Stimulated activated naive CD8-positive, alpha-beta T cell treated with anti-CD3 and anti-CD28 coated beads, Interleukin-15, Interleukin-2, amounts not matched to agents 100 ng/mL and 50 ng/mL, for 24 hours (primary cell): ENCODE measurements at regions not wholly inside any gene's neighbourhood (a gene's known extent, or its start where the extent isn't known, plus 50 kb on each side); places are given as distances from the start of the nearest gene placed in this dataset.
"Not testable (repeated sequence)": the region's sequence is repeated elsewhere in the genome, so short reads cannot be mapped to it uniquely, and the experiment has no call there.

ENCODE experiments used
- H3K27ac Mint-ChIP-seq: one replicate; pipeline ENCODE4 v1.8.0; 2021; ENCODE audit warnings: mild to moderate bottlenecking, mixed read lengths
- H3K27me3 Mint-ChIP-seq: one replicate; pipeline ENCODE4 v1.8.0; 2021; ENCODE audit warnings: mixed read lengths
- H3K36me3 Mint-ChIP-seq: one replicate; pipeline ENCODE4 v1.8.0; 2021; ENCODE audit warnings: low read depth, mixed read lengths
- H3K4me1 Mint-ChIP-seq: one replicate; pipeline ENCODE4 v1.8.0; 2021; ENCODE audit warnings: low read depth, mixed read lengths
- H3K4me3 Mint-ChIP-seq: one replicate; pipeline ENCODE4 v1.8.0; 2021; ENCODE audit warnings: mild to moderate bottlenecking, mixed read lengths
- H3K9me3 Mint-ChIP-seq: one replicate; pipeline ENCODE4 v1.8.0; 2021; ENCODE audit warnings: mixed read lengths

DNA sequence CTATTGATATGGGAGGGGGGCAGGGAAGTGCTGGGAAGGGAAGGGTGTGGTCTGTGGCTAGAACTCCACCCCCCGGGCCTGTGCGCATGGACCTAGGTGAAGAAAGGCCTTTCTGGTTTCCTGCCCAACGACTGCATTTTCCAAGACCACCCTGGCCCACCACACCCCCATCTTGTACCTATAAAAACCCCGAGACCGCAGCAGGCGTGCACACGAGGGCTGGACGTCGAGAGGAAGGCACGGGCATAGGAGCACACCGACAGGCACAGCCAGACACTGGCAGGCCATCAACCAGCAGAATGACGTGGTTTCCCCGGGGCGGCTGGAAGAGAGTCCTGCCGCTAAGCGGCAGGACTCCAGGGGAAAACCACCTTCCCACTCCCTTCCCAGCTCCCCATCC, 981.1 kb downstream of the PCDH7 start:
- peaks cover 9% of the 10 kb centered on the region for H3K9me3 Mint-ChIP-seq
- H3K27me3 Mint-ChIP-seq, result no peaks in the 10 kb centered on the region
- no peak overlapping the region for H3K4me3 Mint-ChIP-seq
- no peak overlapping the region for H3K27ac Mint-ChIP-seq
- H3K4me1 Mint-ChIP-seq, result no peaks in the 10 kb centered on the region
- no peaks in the 10 kb centered on the region for H3K36me3 Mint-ChIP-seq

DNA sequence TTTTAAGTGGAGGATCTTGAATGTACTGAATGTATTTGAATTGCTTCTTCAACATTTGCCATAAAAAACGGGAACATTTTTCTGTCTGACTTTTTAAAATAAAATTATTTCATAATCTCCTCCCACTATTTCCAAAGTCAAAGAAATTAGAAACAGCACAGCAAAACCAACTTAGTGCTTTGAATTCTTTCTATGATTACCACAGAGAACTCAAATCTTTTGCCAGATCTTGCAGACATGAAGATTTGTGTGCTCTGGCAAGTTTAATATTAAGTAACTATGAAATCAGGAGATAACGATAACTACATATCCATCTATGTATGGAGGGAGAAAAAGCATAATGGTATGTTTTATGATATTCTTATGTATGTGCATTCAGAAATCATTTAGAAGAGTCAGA, 982.2 kb downstream of the PCDH7 start:
- Mint-ChIP-seq H3K4me3 (no peak overlapping the region), H3K9me3 (peaks cover 13% of the 10 kb centered on the region), H3K36me3 (no peaks in the 10 kb centered on the region), H3K4me1 (no peaks in the 10 kb centered on the region), H3K27ac (no peak overlapping the region), H3K27me3 (no peaks in the 10 kb centered on the region)

DNA sequence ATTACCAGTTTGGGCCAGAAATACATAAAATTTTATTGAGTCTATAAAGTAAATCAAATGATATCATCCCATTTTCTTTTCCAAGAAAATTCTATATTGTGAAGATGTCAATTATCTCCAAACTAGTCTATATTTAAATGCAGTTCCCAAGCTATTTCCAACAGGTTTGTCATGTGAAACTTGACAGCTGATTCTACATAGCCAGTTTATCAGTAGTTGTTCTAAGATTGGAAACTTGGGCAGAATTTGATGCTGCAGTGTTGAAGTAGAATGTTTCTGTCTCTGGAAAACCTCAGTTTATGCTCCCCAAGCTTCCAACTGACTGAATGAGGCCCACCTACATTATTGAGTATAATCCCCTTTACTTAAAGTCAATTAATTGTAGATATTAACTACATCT, 994.1 kb downstream of the PCDH7 start:
- no peak overlapping the region for H3K4me3 Mint-ChIP-seq
- no peaks in the 10 kb centered on the region for H3K36me3 Mint-ChIP-seq
- H3K27ac Mint-ChIP-seq, result no peak overlapping the region
- H3K27me3 Mint-ChIP-seq, result no peaks in the 10 kb centered on the region
- H3K4me1 Mint-ChIP-seq, result no peaks in the 10 kb centered on the region
- peaks cover 18% of the 10 kb centered on the region for H3K9me3 Mint-ChIP-seq

DNA sequence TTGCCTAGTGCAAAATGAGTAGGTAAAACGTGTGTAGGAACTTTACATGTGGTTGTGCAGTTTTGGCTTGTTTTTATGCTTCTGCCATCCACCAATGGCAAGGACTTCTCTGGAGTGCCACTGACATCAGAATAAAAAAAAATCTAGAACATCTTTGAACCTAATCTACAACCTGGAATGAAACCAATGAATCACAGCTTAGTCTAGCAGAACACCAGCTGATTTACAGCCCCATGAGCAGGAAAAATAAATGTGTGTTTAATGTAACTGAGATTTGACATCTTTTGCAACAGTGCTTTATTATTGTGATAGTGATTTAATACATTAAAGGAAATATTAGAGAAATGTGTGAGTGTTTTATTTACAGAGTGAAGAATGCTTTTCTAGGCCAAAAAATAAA, 995.1 kb downstream of the PCDH7 start:
- Mint-ChIP-seq H3K27me3 (no peaks in the 10 kb centered on the region), H3K27ac (no peak overlapping the region), H3K36me3 (no peaks in the 10 kb centered on the region), H3K9me3 (peaks cover 16% of the 10 kb centered on the region), H3K4me1 (no peaks in the 10 kb centered on the region), H3K4me3 (no peak overlapping the region)

DNA sequence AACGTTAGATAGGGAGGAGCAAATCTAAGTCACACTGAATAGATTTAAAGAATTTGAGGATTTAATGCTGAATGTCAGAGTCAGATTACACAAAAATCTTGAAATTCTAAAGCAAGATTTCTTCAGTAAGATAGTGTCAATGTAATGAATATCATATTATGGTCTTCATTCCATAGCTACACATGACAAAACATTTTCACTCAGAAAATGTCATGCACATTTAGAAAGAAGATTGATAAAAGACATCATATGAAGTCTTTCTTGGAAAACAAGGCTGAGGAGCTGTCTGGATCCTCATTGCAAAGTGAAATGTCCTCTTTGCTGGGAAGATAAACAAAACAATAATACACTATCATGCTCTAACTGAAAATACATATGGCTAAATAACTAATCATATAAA, 1006.9 kb downstream of the PCDH7 start:
- Mint-ChIP-seq H3K9me3 (no peaks in the 10 kb centered on the region), H3K27ac (no peak overlapping the region), H3K27me3 (no peaks in the 10 kb centered on the region), H3K36me3 (no peaks in the 10 kb centered on the region), H3K4me3 (no peak overlapping the region), H3K4me1 (no peaks in the 10 kb centered on the region)

DNA sequence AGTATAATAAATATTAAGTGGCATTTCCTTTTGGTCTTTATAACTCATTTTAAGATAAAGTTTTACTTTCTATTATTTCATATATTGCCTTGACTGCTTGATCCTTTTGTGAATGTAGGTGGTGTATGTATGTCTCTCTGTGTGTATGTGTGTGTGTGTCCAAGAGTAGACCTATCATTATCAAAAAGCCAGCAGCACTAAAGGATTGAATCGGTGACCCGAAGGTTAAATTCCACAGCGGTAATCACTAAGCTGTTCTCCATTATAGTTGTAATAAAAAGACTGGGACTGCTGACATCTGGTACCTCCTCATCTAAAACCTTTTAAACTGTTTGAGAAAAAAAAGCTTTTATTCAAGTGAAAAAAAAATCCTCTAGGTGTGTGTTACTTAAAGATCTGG, 1014.8 kb downstream of the PCDH7 start:
- H3K27me3 Mint-ChIP-seq, result no peaks in the 10 kb centered on the region
- no peaks in the 10 kb centered on the region for H3K4me1 Mint-ChIP-seq
- H3K4me3 Mint-ChIP-seq, result no peak overlapping the region
- no peak overlapping the region for H3K27ac Mint-ChIP-seq
- no peaks in the 10 kb centered on the region for H3K36me3 Mint-ChIP-seq
- H3K9me3 Mint-ChIP-seq, result peaks cover 4% of the 10 kb centered on the region

DNA sequence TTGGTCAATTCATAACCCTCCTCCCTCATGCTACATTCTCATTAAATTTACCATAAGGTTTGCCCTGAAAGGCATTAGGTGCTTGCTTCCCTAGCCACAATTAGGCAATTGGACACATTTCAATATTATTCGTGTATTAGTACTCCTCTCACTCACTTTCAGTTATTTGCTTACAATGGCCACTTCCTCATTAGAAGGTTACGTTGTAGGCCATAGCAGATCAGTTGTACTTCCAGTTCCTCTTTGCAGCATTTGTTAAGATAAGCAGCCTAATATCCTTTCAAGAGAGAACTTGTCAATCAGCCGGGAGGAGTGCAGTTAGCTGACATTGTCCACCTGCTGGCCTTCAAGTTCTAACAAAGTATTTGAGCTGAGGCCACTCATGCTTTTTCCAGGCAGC, 1017.2 kb downstream of the PCDH7 start:
- peaks cover 3% of the 10 kb centered on the region for H3K9me3 Mint-ChIP-seq

DNA sequence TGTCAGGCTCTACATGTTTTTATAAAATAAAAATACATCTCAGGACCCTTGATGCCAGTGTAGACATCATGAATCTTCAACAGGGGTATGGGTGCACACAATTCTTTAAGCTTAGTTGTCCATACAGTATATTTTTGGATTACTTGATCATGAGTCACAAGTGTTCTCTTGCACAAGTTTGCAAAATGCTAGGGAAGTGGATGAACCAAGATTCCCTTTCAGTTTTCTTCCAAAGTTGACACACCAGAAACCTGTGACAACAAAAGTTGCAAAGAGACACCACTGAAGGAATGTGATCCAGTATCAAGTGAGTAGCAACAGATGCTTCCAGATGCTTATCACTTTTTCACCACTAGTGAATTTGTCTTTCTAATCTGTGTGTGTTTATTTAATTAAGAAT, 1021.2 kb downstream of the PCDH7 start:
- H3K4me1 Mint-ChIP-seq, result no peaks in the 10 kb centered on the region
- no peak overlapping the region for H3K27ac Mint-ChIP-seq
- no peaks in the 10 kb centered on the region for H3K9me3 Mint-ChIP-seq
- H3K4me3 Mint-ChIP-seq, result no peak overlapping the region
- no peaks in the 10 kb centered on the region for H3K27me3 Mint-ChIP-seq
- H3K36me3 Mint-ChIP-seq, result no peaks in the 10 kb centered on the region

More for the DNA sequence above, 1017.2 kb downstream of the PCDH7 start:
- Mint-ChIP-seq H3K36me3 (no peaks in the 10 kb centered on the region), H3K4me3 (no peak overlapping the region), H3K27ac (no peak overlapping the region), H3K4me1 (no peaks in the 10 kb centered on the region), H3K27me3 (no peaks in the 10 kb centered on the region)

DNA sequence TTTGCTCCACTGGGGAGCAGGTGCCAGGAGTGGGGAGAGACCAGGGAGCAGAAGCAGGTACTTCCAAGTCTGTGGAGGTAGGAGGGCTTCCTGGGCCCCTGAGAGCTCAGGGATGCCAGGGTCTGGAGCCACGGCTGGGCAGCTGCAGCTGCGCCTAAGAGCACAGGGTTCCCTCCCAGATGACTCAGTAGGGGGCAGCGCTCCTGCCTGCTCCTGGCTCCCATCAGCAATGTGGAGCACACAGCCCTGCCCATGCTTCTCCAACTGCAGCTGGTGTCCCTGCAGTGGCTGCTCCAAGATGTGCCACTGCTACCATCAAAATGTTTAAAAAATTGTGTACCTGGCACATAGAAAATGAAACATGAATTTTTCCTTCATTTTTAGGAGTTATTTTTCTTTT, 1028.2 kb downstream of the PCDH7 start:
- Mint-ChIP-seq H3K27ac (no peak overlapping the region), H3K27me3 (no peaks in the 10 kb centered on the region), H3K4me3 (no peak overlapping the region), H3K4me1 (no peaks in the 10 kb centered on the region), H3K36me3 (no peaks in the 10 kb centered on the region), H3K9me3 (peaks cover 13% of the 10 kb centered on the region)

DNA sequence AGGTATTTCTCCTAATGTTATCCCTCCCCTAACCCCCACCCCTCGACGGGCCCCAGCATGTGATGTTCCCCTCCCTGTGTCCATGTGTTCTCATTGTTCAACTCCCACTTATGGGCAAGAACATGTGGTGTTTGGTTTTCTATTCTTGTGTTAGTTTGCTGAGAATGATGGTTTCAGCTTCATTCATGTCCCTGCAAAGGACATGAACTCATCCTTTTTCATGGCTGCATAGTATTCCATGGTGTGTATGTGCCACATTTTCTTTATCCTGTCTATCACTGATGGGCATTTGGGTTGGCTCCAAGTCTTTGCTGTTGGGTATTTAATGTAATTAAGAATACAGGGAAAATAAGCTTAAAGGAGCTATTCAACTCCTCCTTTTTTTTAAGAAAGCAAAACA, 1030.4 kb downstream of the PCDH7 start:
- not testable (repeated sequence) for H3K36me3 Mint-ChIP-seq, H3K27me3 Mint-ChIP-seq, H3K27ac Mint-ChIP-seq, H3K4me3 Mint-ChIP-seq, H3K4me1 Mint-ChIP-seq
- peaks cover 20% of the 10 kb centered on the region for H3K9me3 Mint-ChIP-seq

DNA sequence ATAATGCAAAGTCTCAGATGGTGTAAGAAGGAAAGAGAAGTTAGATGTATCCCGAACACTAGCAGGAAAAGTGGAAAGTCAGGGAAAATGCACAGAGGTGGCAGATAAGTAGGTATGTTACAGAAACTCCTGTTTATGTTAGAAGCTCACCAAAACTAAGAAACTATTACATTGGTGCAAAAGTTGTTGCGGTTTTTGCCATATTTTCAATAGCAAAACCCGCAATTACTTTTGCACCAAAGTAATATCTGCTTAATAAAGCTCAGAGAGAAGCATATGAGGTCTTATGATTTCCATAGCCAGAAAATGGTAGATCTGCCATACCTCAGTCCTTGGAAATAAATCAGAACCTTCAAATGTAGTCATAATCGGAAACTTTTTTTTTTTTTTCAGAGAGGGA, 1035.6 kb downstream of the PCDH7 start:
- Mint-ChIP-seq H3K9me3 (peaks cover 24% of the 10 kb centered on the region), H3K27me3 (no peaks in the 10 kb centered on the region), H3K4me3 (no peak overlapping the region), H3K4me1 (no peaks in the 10 kb centered on the region), H3K36me3 (no peaks in the 10 kb centered on the region), H3K27ac (no peak overlapping the region)

DNA sequence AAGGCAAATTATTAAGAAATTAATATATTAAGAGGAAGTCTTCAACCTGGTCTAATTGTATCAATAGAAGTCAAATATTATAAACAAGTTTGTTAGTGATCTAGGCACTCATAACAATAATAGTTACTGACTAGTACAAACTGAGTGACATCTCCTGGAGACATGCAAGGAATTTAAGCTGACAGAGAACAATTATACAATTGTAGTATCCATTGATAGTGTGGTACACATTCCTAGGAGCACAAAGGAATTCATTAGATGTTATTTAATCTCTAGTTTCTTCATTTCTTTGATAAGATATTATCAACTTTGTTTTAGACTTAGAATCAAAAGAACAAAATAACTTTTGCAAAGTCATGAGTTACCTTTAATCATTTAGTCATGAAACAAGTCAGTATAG, 1048.6 kb downstream of the PCDH7 start:
- H3K4me3 Mint-ChIP-seq, result no peak overlapping the region
- H3K9me3 Mint-ChIP-seq, result peaks cover 12% of the 10 kb centered on the region
- no peak overlapping the region for H3K27ac Mint-ChIP-seq
- no peaks in the 10 kb centered on the region for H3K27me3 Mint-ChIP-seq
- no peaks in the 10 kb centered on the region for H3K36me3 Mint-ChIP-seq
- H3K4me1 Mint-ChIP-seq, result no peaks in the 10 kb centered on the region

DNA sequence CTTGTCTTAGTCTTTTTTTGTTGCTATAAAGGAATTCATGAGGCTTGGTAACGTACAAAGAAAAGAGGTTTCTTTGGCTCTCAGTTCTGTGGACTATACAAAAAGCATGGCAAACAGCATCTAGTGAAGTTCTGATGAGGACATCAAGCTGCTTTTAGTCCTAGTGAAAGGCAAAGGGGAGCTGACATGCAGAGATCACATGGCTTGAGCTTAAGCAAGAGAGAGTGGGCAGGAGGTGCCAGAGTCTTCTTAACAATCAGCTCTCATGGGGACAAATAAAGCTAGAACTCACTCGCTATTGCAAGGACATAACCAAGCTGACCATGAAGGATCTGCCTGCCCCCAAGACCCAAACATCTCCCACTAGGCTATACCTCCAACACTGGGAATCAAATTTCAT, 1063.1 kb downstream of the PCDH7 start:
- Mint-ChIP-seq H3K27ac (no peak overlapping the region), H3K36me3 (no peaks in the 10 kb centered on the region), H3K4me1 (no peaks in the 10 kb centered on the region), H3K27me3 (no peaks in the 10 kb centered on the region), H3K4me3 (no peak overlapping the region), H3K9me3 (no peaks in the 10 kb centered on the region)

DNA sequence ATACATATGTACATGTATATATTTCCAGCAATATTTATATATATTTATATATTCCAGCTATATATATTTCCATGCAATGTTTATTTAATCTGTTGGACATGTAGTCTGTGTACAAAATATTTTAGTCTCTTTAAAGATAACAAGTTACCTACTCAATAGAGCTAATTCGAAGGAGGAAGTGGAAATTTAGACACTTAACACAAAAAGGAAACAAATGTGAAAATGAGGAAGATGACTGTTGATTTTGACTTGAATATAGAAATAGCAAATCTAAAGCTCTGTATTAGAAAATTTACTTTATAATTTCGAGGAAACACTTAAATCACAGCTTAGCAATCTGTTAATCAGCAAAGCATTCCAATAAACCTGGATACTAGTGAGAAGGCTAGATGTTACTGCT, 1064.4 kb downstream of the PCDH7 start:
- no peak overlapping the region for H3K4me3 Mint-ChIP-seq
- H3K36me3 Mint-ChIP-seq, result no peaks in the 10 kb centered on the region
- H3K4me1 Mint-ChIP-seq, result no peaks in the 10 kb centered on the region
- no peaks in the 10 kb centered on the region for H3K27me3 Mint-ChIP-seq
- no peaks in the 10 kb centered on the region for H3K9me3 Mint-ChIP-seq
- no peak overlapping the region for H3K27ac Mint-ChIP-seq

DNA sequence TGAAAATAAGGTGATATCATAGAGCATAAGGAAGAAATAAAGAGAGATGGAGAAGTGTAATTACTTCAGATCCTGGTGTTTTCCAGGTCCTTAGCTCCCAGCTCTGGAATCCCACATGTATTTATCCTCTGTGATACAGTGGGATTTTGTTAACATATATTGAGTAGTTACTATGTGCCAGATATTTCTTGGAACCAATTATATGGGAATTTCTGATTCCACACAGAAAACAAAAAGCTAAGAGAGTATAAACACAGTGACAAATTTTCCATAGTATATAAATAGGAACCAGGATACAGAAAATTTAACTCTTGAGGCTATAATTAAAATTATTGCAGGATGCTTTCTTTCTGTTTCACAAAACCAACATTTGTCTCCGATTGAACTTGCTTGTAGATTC, 1067.5 kb downstream of the PCDH7 start:
- no peak overlapping the region for H3K27ac Mint-ChIP-seq
- no peaks in the 10 kb centered on the region for H3K4me1 Mint-ChIP-seq
- no peaks in the 10 kb centered on the region for H3K9me3 Mint-ChIP-seq
- H3K4me3 Mint-ChIP-seq, result no peak overlapping the region
- no peaks in the 10 kb centered on the region for H3K27me3 Mint-ChIP-seq
- no peaks in the 10 kb centered on the region for H3K36me3 Mint-ChIP-seq

DNA sequence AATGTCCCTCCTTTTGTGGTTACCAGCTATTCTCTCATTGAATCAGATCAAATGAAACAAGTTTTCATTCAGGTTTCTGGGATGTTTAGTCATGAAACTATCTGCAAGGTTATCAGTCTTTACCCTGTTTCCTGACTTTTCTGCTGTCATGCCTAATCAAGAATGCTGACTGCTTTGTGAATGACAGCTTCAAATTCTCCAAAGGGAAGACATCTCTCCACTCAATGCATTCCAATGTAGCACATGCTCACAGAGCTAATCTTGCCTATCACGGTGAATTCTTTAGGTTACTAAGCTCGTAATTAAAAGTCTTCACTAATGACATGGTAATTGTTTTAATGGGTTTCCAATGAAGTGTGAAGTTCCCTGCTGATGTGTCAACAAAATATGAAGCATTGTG, 1068.5 kb downstream of the PCDH7 start:
- H3K4me1 Mint-ChIP-seq, result no peaks in the 10 kb centered on the region
- no peak overlapping the region for H3K4me3 Mint-ChIP-seq
- no peak overlapping the region for H3K27ac Mint-ChIP-seq

DNA sequence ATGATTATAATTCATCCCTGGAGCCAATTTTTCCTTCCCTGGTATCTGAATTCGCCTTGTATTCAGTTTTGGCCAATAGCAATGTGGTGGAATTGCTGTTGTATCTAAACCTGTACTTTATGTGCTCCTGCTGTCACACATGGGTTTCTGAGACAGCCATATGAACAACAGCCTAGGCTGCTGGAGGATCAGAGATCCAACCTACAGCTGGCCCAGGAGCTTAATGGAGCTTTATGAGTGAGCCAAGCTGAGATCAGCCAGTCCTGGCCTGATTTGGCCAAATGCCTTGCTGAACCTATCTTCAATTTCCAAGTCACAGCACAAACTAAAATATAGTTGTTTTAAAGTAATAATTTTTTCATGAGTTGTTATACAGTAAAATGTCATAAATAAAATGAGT, 1071.5 kb downstream of the PCDH7 start:
- Mint-ChIP-seq H3K36me3 (no peaks in the 10 kb centered on the region), H3K4me3 (no peak overlapping the region), H3K9me3 (peaks cover 5% of the 10 kb centered on the region), H3K4me1 (no peaks in the 10 kb centered on the region), H3K27me3 (no peaks in the 10 kb centered on the region), H3K27ac (no peak overlapping the region)

More for the DNA sequence above, 1068.5 kb downstream of the PCDH7 start:
- Mint-ChIP-seq H3K27me3 (no peaks in the 10 kb centered on the region), H3K9me3 (no peaks in the 10 kb centered on the region), H3K36me3 (no peaks in the 10 kb centered on the region)
